GM19468 (cell line): ENCODE measurements at regions not wholly inside any gene's neighbourhood (a gene's known extent, or its start where the extent isn't known, plus 50 kb on each side); places are given as distances from the start of the nearest gene placed in this dataset.

Source experiments
- ATAC-seq: cut with Tn5 transposase; IDR thresholded peaks from one replicate; pipeline ENCODE4 v1.9.1; 2021; ENCODE audit warnings: mild to moderate bottlenecking, moderate library complexity, moderate number of reproducible peaks; ENCODE audit not compliant: unreplicated experiment; ENCODE audit errors: extremely low read depth

- no peak for ATAC-seq
Observed at GRCh38 chr13:79695754-79696153, 214.8 kb downstream of the NDFIP2 start.

GRCh38 chr13:79692846-79693245, 211.9 kb downstream of the NDFIP2 start:
- ATAC-seq: no peak

GRCh38 chr13:79691826-79692225, 210.9 kb downstream of the NDFIP2 start:
- ATAC-seq: no peak

- ATAC-seq: no peak
Observed at GRCh38 chr13:79688741-79689140, 207.8 kb downstream of the NDFIP2 start.

- ATAC-seq: no peak
Observed at GRCh38 chr13:79686441-79686840, 205.5 kb downstream of the NDFIP2 start.

- ATAC-seq: no peak
Observed at GRCh38 chr13:79684371-79684770, 203.4 kb downstream of the NDFIP2 start.

- no peak for ATAC-seq
Observed at GRCh38 chr13:79682164-79682563, 201.2 kb downstream of the NDFIP2 start.

- ATAC-seq: no peak
Observed at GRCh38 chr13:79681069-79681468, 200.1 kb downstream of the NDFIP2 start.

DNA sequence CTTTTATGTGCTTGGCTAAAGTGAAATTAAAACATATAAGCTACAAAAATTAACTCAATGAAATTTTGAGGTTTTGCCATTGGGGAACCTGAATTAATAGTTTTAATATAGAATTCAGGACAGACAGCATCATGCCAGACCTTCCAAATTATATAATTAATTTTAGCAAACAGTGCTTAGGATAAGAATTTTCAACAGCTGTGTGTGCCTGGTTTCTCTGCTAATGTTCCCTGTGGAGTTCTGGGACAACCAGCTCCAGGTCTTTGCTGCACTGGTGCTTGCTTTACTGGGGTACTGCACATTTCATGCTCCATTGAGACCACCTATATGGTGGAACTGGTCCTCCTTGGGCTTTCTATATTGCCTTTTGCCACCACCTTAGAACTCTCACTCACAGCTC, 199.5 kb downstream of the NDFIP2 start:
- no peak for ATAC-seq

DNA sequence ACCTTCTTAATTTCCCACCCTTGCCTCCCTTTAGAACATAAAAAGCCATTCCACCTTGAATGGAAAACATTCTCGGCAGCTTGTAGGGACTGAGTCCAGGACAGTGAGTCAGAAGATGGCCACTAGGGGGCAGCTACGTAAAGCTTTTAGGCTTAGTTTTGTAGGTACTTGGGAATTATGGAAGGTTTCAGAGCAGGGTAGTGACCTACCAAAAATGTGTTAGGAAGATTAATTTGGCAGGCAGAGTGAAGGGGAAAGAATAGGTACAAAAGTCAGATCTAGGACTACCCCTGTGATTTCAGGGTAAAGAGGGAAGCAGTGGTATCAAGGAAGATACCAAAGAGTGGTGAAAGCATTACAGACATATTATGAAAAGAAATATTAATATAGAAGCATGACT, 198.4 kb downstream of the NDFIP2 start:
- peak; percentile 53 for ATAC-seq

GRCh38 chr13:79678100-79678499, 197.1 kb downstream of the NDFIP2 start:
- ATAC-seq: no peak

DNA sequence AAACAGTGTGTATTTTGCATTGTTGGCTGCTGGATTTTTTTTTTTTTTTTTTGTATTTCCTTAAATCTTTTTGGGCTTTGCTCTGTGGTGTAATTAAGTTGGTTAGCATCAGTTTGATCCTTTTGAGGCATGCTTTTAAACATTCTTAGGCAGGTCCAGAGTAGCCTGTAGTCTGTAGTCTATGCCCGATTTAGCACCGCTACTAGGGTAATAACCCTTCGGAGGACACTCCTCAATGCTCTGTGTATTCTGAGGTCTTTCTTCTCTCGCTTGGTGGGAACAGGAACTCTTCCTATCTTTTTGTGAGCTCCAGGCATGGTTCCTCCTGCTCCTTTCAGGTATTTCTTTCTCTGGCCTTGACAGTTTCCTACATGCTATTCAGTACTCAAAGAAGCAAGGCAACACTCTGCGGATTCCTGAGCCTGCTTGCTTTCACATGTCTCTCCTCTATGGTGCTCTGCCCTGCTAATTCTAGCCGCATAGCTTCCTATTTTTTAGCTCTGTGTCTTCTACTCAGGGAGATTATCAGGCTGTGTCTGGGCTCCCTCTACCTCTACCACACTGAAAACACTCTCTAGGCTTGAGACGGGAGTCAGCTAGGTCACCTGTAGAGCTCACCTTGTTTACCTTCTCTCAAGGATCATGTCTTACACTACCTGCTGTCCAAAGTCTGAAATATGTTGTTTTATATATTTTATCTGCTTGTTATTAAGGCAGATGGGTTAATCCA, 195.1 kb downstream of the NDFIP2 start:
- no peak for ATAC-seq

GRCh38 chr13:79674765-79675515, 194.0 kb downstream of the NDFIP2 start:
- ATAC-seq: no peak

GRCh38 chr13:79673993-79674377, 193.0 kb downstream of the NDFIP2 start:
- ATAC-seq: no peak

DNA sequence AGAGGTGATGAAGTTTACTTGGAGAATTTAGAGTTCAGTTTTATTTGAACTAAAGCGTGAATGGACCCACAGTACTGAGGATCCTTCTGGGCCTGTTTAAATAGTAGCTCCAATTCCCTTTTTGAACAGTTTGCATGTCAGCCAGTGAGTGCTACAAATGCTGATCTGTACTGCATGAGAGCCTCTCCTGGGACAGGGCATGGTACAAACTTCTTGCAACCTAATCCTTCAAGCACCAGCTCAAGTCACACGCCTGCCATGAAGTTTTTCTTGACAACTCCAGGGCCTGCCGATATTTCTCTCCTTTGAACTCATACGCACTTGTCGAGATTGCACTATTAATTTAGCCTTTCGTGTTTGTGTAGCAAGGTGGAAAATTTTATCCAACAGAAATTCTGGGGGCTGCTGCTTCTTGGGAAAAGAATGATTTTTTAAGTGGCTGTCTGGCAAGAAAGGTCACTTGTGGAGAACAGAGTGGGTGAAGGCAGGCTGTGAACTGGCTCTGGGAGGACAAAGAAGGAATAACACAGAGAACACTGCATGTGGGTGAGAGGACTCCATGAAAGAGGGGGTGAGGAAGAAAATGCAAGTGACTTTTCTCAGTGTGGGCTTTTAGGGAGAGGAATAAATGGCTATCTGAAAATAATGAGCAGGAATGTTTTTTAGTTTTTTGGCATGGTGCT, 192.5 kb downstream of the NDFIP2 start:
- no peak for ATAC-seq

DNA sequence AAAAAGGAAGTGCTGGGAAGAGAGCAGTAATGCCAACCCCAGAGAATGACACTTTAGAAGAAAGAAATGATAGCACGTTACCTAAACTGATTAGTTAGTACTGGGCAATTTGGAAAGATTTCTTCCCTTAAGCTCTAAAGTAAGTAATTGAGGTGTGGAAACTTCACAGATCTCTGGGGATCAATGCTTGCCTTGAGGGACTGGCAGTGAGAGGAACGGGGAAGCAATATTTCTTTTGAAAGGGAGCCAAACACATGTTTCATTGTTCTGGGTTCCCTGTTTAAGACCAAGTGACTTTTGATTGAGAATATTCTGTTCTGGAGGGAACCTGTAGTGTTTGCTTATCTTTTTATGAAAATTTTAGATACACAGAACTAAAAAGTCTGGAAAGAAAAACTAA, 190.5 kb downstream of the NDFIP2 start:
- no peak for ATAC-seq

DNA sequence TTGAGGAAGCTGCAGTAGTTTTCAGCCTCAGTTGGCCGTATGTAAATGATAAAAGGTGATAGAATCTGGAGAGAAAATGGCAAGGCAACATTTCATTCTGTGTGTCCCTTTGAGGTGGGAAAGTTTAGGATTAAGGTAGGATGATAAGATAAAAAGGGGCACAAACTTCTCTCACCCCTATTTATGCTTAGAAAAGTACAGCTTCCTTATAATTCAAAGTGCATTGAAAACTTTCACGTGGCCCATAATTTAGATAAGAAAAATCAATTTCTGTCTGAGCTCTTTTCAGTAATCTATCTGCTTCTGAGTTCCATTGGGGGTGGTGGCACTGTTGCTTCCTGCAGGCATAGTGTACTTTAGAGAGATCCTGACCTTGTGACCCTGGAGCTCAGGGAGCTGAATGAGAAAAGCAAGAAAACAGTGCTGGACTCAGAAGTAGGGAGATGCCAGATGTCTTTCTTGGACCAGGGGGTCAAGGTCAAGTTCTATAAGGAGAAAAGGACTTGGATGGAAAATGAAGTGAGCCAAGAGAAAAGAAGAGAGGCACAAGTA, 187.3 kb downstream of the NDFIP2 start:
- no peak for ATAC-seq

- no peak for ATAC-seq
Observed at GRCh38 chr13:79667771-79668170, 186.8 kb downstream of the NDFIP2 start.

GRCh38 chr13:79663977-79664636, 183.2 kb downstream of the NDFIP2 start:
- ATAC-seq: no peak

DNA sequence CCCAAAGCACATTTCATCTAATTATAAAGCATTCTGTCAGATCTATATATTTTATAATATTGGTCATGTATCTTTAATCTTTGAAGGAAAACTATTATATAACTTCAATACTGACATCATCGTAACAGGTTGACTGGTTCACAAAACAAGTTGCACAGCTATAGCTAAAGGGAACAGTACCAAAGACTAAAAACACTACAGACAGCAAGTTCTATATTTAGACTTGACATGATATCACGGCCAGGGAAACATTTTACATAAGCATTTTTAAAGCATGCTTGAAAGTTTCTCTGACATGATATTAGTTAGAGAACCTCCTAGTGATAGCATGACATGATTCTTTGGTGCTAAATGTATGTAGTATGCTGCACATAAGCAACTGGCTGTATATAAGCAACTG, 182.5 kb downstream of the NDFIP2 start:
- no peak for ATAC-seq
